IMR-90 (cell line): ENCODE measurements at regions not wholly inside any gene's neighbourhood (a gene's known extent, or its start where the extent isn't known, plus 50 kb on each side); places are given as distances from the start of the nearest gene placed in this dataset.
"Not testable (repeated sequence)": the region's sequence is repeated elsewhere in the genome, so short reads cannot be mapped to it uniquely, and the experiment has no call there.

ENCODE experiments used
- ATAC-seq: fragments of 200-7000 bp; cut with Tn5 transposase; 2 replicates; pipeline ENCODE4 v1.9.1; 2020; ENCODE audit warnings: low read depth, mild to moderate bottlenecking, moderate library complexity
- BruUV-seq: library from RNA; stranded (reverse); fragments of 400-500 nt; replicated peaks from 2 replicates; lab custom pipeline; 2021; lab: Mats Ljungman, UMichigan
- CTCF ChIA-PET: fragments of 300-600 bp; formaldehyde crosslinking; extraction: SDS; loops from one replicate; lab custom pipeline; 2021; ENCODE audit warnings: antibody characterized with exemption; lab: Yijun Ruan, JAX
- POLR2A ChIA-PET: fragments of 300-600 bp; sonication (Branson Sonifier 250); formaldehyde crosslinking; loops from one replicate; lab custom pipeline; 2022; ENCODE audit warnings: antibody characterized with exemption; ENCODE audit not compliant: unreplicated experiment; lab: Charles Lee
- DNase-seq: peaks from one replicate; pipeline ENCODE4 v3.0.0; 2013
- H2AFZ ChIP-seq: replicated peaks from 2 replicates; pipeline ENCODE3; 2013; ENCODE audit warnings: low read length, mild to moderate bottlenecking; ENCODE audit not compliant: poor library complexity
- H2AK5ac ChIP-seq: 2 replicates; pipeline ENCODE4 v1.6.1; 2013; ENCODE audit warnings: low read depth, low read length, inconsistent platforms
- H2AK9ac ChIP-seq: replicated peaks from 2 replicates; pipeline ENCODE3; 2013; ENCODE audit warnings: mild to moderate bottlenecking, low read depth, low read length, moderate library complexity; ENCODE audit not compliant: poor library complexity
- H2BK120ac ChIP-seq: 2 replicates; pipeline ENCODE4 v1.6.1; 2013; ENCODE audit warnings: low read depth, low read length, inconsistent platforms
- H2BK15ac ChIP-seq: 3 replicates; pipeline ENCODE4 v1.6.1; 2013; ENCODE audit warnings: low read depth, low read length, inconsistent platforms
- H2BK20ac ChIP-seq: 2 replicates; pipeline ENCODE4 v1.6.1; 2013; ENCODE audit warnings: low read depth, mild to moderate bottlenecking, inconsistent platforms, low read length, moderate library complexity
- H2BK5ac ChIP-seq: 2 replicates; pipeline ENCODE4 v1.6.1; 2013; ENCODE audit warnings: mild to moderate bottlenecking, low read depth, low read length, inconsistent platforms; ENCODE audit not compliant: poor library complexity, severe bottlenecking
- H3K14ac ChIP-seq: replicated peaks from 2 replicates; pipeline ENCODE4 v1.6.1; 2013; ENCODE audit warnings: low read depth, low read length, inconsistent platforms
- H3K18ac ChIP-seq: 2 replicates; pipeline ENCODE4 v1.6.1; 2013; ENCODE audit warnings: low read depth, low read length, control low read depth
- H3K23ac ChIP-seq: 2 replicates; pipeline ENCODE4 v1.6.1; 2013; ENCODE audit warnings: low read depth, low read length, inconsistent platforms
- H3K27ac ChIP-seq: 2 replicates; pipeline ENCODE4 v1.5.1; 2013; ENCODE audit warnings: mild to moderate bottlenecking, control low read depth, low read length; ENCODE audit not compliant: insufficient read depth
- H3K27me3 ChIP-seq: 2 replicates; pipeline ENCODE4 v1.6.1; 2013; ENCODE audit warnings: low read length; ENCODE audit not compliant: control insufficient read depth, insufficient read depth
- H3K36me3 ChIP-seq: 2 replicates; pipeline ENCODE4 v1.6.1; 2013; ENCODE audit warnings: low read length, mixed read lengths; ENCODE audit not compliant: control insufficient read depth, insufficient read depth
- H3K4ac ChIP-seq: 2 replicates; pipeline ENCODE4 v1.6.1; 2013; ENCODE audit warnings: low read depth, low read length, inconsistent platforms
- H3K4me1 ChIP-seq: 2 replicates; pipeline ENCODE4 v1.6.1; 2013; ENCODE audit warnings: low read length, mixed read lengths; ENCODE audit not compliant: control insufficient read depth, insufficient read depth
- H3K4me2 ChIP-seq: 2 replicates; pipeline ENCODE4 v1.6.1; 2013; ENCODE audit warnings: low read depth, mild to moderate bottlenecking, control low read depth, low read length, moderate library complexity
- H3K4me3 ChIP-seq: 2 replicates; pipeline ENCODE4 v1.5.1; 2013; ENCODE audit warnings: low read depth, mild to moderate bottlenecking, control low read depth, low read length, moderate library complexity; ENCODE audit not compliant: insufficient read depth
- H3K56ac ChIP-seq: 2 replicates; pipeline ENCODE4 v1.6.1; 2013; ENCODE audit warnings: low read length, inconsistent platforms; ENCODE audit not compliant: insufficient read depth; ENCODE audit errors: extremely low read depth
- H3K79me1 ChIP-seq, 2 experiments: 2 replicates each; pipeline ENCODE4 v1.6.1; 2013; ENCODE audit warnings: low read length in 2 of 2, inconsistent platforms in 1 of 2, low read depth in 1 of 2
- H3K9ac ChIP-seq: 2 replicates; pipeline ENCODE4 v1.6.1; 2013; ENCODE audit warnings: low read depth, low read length, control low read depth
- H3K9me1 ChIP-seq: 2 replicates; pipeline ENCODE4 v1.6.1; 2013; ENCODE audit warnings: low read length, inconsistent platforms; ENCODE audit not compliant: insufficient read depth
- H3K9me3 ChIP-seq: 2 replicates; pipeline ENCODE4 v1.6.1; 2013; ENCODE audit warnings: low read length; ENCODE audit not compliant: control insufficient read depth, insufficient read depth
- H4K20me1 ChIP-seq: 2 replicates; pipeline ENCODE4 v1.6.1; 2013; ENCODE audit warnings: low read length, inconsistent platforms; ENCODE audit not compliant: insufficient read depth
- H4K5ac ChIP-seq: 2 replicates; pipeline ENCODE4 v1.6.1; 2013; ENCODE audit warnings: mild to moderate bottlenecking, low read depth, low read length, control low read depth
- H4K8ac ChIP-seq, 2 experiments: 2 replicates each; pipeline ENCODE4 v1.6.1; 2013; ENCODE audit warnings: low read depth in 2 of 2, low read length in 2 of 2, control low read depth in 1 of 2, inconsistent platforms in 1 of 2
- H4K91ac ChIP-seq: 2 replicates; pipeline ENCODE4 v1.6.1; 2013; ENCODE audit warnings: low read depth, low read length, inconsistent platforms; ENCODE audit not compliant: insufficient read depth
- CEBPB ChIP-seq: IDR thresholded peaks from 2 replicates; pipeline ENCODE4 v1.6.1; 2012; ENCODE audit warnings: low read depth, low read length, improper control_type of control experiment
- FOS ChIP-seq: fragments of 150-350 bp; IDR thresholded peaks from 2 replicates; pipeline ENCODE4 v1.6.1; 2016; ENCODE audit warnings: low read depth, low read length
- MXI1 ChIP-seq: IDR thresholded peaks from 2 replicates; pipeline ENCODE4 v1.6.1; 2012; ENCODE audit warnings: low read depth, mild to moderate bottlenecking, low read length, moderate library complexity, borderline replicate concordance
- RAD21 ChIP-seq: IDR thresholded peaks from 2 replicates; pipeline ENCODE4 v1.6.1; 2012; ENCODE audit warnings: low read length, improper control_type of control experiment
- RCOR1 ChIP-seq: IDR thresholded peaks from 2 replicates; pipeline ENCODE4 v1.6.1; 2012; ENCODE audit warnings: mild to moderate bottlenecking, low read length, improper control_type of control experiment; ENCODE audit not compliant: insufficient replicate concordance
- RFX5 ChIP-seq: IDR thresholded peaks from 2 replicates; pipeline ENCODE4 v1.8.0; 2012; ENCODE audit warnings: low read depth, mild to moderate bottlenecking, low read length, moderate library complexity
- SMC3 ChIP-seq: fragments of 150-350 bp; IDR thresholded peaks from 2 replicates; pipeline ENCODE4 v1.6.1; 2016; ENCODE audit warnings: low read depth, mild to moderate bottlenecking, antibody characterized with exemption, low read length, moderate library complexity
- WGBS, 2 experiments: methylation state at CpG; one replicate each; pipeline versions ENCODE4 v1.1.5 to v1.1.7; 2013; ENCODE audit warnings: missing lambda C conversion rate in 2 of 2; ENCODE audit not compliant: insufficient read length in 1 of 2; ENCODE audit errors: extremely low coverage in 2 of 2; 5-methylcytosine and 5-hydroxymethylcytosine counted together
- dilution Hi-C: fragments of 300-500 bp; cut with HindIII; formaldehyde crosslinking; loops from one replicate; pipeline ENCODE4 v1.14.3; 2018; ENCODE audit warnings: low sequenced_read_pairs; ENCODE audit not compliant: unreplicated experiment
- in situ Hi-C: fragments of 300-500 bp; cut with MboI; formaldehyde crosslinking; loops from 3 replicates; pipeline ENCODE4 v1.14.3; 2019; ENCODE audit warnings: low sequenced_read_pairs, inconsistent platforms, mixed read lengths
- intact Hi-C: fragments of 100-400 bp; cut with micrococcal nuclease; formaldehyde crosslinking; loops from 2 replicates; pipeline ENCODE4 v1.10.0; 2022
- TF ChIP-seq, protein P1 (sequence below): fragments of 150-350 bp; IDR thresholded peaks from 2 replicates; pipeline ENCODE4 v1.6.1; 2016; ENCODE audit warnings: low read depth, mild to moderate bottlenecking, low read length, moderate library complexity, borderline replicate concordance

DNA sequence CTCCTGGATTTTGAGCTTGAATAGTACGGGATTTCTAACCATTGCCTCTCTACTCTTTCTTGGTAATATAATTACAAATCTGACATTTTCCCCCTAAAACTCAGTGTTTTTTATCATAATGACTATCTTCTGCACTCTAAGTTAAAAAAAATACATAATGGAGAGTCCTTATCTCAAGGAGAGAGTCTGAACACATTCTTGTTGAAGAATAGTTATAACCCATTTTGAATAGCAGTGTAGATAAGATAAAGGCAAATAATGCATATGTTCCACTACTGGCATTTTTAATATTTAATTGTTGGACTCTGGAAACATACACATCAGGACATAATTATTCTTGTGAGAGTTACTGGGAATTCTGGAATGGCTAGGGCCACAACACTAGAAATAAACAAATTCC is 456.5 kb upstream of the ANO5 start:
- POLR2A ChIA-PET: no interaction called here
- no peaks in the 10 kb centered on the region for H3K4me1 ChIP-seq

GRCh38 chr11:21752475-21753243 is 440.2 kb upstream of the ANO5 start:
- H4K5ac ChIP-seq, H3K56ac ChIP-seq, H2AFZ ChIP-seq, H3K9me3 ChIP-seq, ATAC-seq, H4K20me1 ChIP-seq, H3K4me2 ChIP-seq, H2BK120ac ChIP-seq, H3K4me1 ChIP-seq, H2BK5ac ChIP-seq, H3K4me3 ChIP-seq, H3K18ac ChIP-seq, H3K4ac ChIP-seq, H3K79me1 ChIP-seq, H3K27me3 ChIP-seq, H3K27ac ChIP-seq, H2BK15ac ChIP-seq, H3K14ac ChIP-seq, CTCF ChIA-PET, H3K9ac ChIP-seq, H4K8ac ChIP-seq, DNase-seq, dilution Hi-C loops, BruUV-seq, H3K23ac ChIP-seq, H2AK5ac ChIP-seq, intact Hi-C loops, H3K36me3 ChIP-seq, H2AK9ac ChIP-seq, H3K9me1 ChIP-seq, in situ Hi-C loops, H2BK20ac ChIP-seq, H4K91ac ChIP-seq: not testable (repeated sequence)
- POLR2A ChIA-PET: interaction anchor here (0.6 kb wide), 1 partner anchor 17 kb away, joined by 3 read pairs; no protein-coding TSS in a partner anchor
- 60% methylated on average over 2 of the region's 37 CpGs; no CpG with 5 or more reads in 1 of the 2 experiments for WGBS, 2 experiments

More for the DNA sequence above, 456.5 kb upstream of the ANO5 start:
- Histone ChIP-seq H2BK120ac (no peak overlapping the region), H3K79me1 (no peaks in the 10 kb centered on the region), H3K56ac (no peak overlapping the region), H3K27ac (no peak overlapping the region), H2AK5ac (no peak overlapping the region), H3K4me3 (no peak overlapping the region), H4K20me1 (no peaks in the 10 kb centered on the region), H2BK5ac (no peak overlapping the region), H3K14ac (no peak overlapping the region), H2AFZ (no peak overlapping the region), H4K5ac (no peak overlapping the region), H3K4me2 (no peak overlapping the region), H3K36me3 (no peaks in the 10 kb centered on the region), H3K18ac (no peak overlapping the region), H3K23ac (no peak overlapping the region), H3K9me1 (no peaks in the 10 kb centered on the region), H4K8ac (no peak overlapping the region), H3K9ac (no peak overlapping the region), H2AK9ac (no peak overlapping the region), H2BK20ac (no peak overlapping the region), H2BK15ac (no peak overlapping the region), H3K27me3 (no peaks in the 10 kb centered on the region), H4K91ac (no peak overlapping the region), H3K9me3 (peaks cover 4% of the 10 kb centered on the region), H3K4ac (no peak overlapping the region)
- in situ Hi-C loops: no loop called here
- BruUV-seq: no TSS peak
- no peak for DNase-seq
- WGBS, 2 experiments: no CpG with 5 or more reads among the region's 1 CpG
- dilution Hi-C loops: no loop called here
- CTCF ChIA-PET: no interaction called here
- ATAC-seq: no peak
- intact Hi-C loops: no loop called here
- no peak for TF ChIP-seq RAD21
- no peak for TF ChIP-seq MXI1
- TF ChIP-seq, protein P1, sequence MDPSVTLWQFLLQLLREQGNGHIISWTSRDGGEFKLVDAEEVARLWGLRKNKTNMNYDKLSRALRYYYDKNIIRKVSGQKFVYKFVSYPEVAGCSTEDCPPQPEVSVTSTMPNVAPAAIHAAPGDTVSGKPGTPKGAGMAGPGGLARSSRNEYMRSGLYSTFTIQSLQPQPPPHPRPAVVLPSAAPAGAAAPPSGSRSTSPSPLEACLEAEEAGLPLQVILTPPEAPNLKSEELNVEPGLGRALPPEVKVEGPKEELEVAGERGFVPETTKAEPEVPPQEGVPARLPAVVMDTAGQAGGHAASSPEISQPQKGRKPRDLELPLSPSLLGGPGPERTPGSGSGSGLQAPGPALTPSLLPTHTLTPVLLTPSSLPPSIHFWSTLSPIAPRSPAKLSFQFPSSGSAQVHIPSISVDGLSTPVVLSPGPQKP: no peak
- no peak for TF ChIP-seq RCOR1
- TF ChIP-seq FOS: no peak
- TF ChIP-seq CEBPB: no peak
- no peak for TF ChIP-seq RFX5
- TF ChIP-seq SMC3: no peak
